Right atrium auricular region (tissue), 2 donors: ENCODE measurements at regions not wholly inside any gene's neighbourhood (a gene's known extent, or its start where the extent isn't known, plus 50 kb on each side); places are given as distances from the start of the nearest gene placed in this dataset.

Experiments used
- DNase-seq: peaks from one replicate; pipeline ENCODE4 v3.0.0-alpha.2; 2019; ENCODE audit warnings: low spot score
- H3K27ac ChIP-seq, 2 donors: fragments of 200-600 bp; sonication (generic); 1 replicate in 1 of 2; 2 replicates in 1 of 2; pipeline ENCODE4 v1.5.1; 2016 to 2019
- H3K27me3 ChIP-seq, 2 donors: fragments of 200-600 bp; sonication (generic); one replicate each; pipeline versions ENCODE4 v1.5.1 to v1.6.0; 2017 to 2019
- H3K36me3 ChIP-seq: fragments of 200-600 bp; sonication (generic); one replicate; pipeline ENCODE4 v1.5.1; 2016
- H3K4me1 ChIP-seq, 2 donors: fragments of 200-600 bp; sonication (generic); one replicate each; pipeline versions ENCODE4 v1.5.1 to v1.6.0; 2017 to 2019
- H3K4me3 ChIP-seq, 2 donors: fragments of 200-600 bp; sonication (generic); 1 replicate in 1 of 2; 2 replicates in 1 of 2; pipeline ENCODE4 v1.5.1; 2017 to 2019; ENCODE audit warnings: mild to moderate bottlenecking in 1 of 2, moderate library complexity in 1 of 2
- H3K9me3 ChIP-seq, 2 donors: fragments of 200-600 bp; sonication (generic); one replicate each; pipeline ENCODE4 v1.5.1; 2019
- TF ChIP-seq, protein P1 (sequence below), 2 donors: fragments of 200-600 bp; sonication (generic); IDR thresholded peaks; one replicate each; pipeline ENCODE4 v1.5.1; 2019; ENCODE audit warnings: antibody characterized with exemption in 2 of 2

DNA sequence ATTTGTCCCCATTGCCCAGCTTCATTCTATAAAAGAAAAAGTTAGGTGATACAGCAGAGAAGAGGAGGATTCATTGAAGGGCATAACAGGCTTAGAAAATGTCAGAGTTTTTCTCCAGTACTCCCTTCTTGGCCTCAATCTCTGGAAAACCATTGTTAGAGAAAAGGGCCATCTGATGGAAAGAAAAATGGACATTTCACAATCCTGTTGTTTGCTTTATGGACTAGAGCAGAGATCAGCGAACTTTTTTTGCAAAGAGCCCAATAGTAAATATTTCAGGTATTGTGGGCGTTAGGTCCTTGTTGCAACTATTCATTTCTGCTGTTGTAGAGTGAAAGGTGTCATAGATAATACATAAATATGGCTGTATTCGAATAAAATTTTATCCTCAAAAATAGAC lies 208.8 kb downstream of the TLE4 start:
- Histone ChIP-seq H3K36me3 (no peaks in the 10 kb centered on the region), H3K27ac (no peak overlapping the region), H3K4me1 (no peaks in the 10 kb centered on the region), H3K27me3 (no peaks in the 10 kb centered on the region), H3K4me3 (no peak overlapping the region), H3K9me3 (no peaks in the 10 kb centered on the region)
- DNase-seq: no peak
- TF ChIP-seq, protein P1, sequence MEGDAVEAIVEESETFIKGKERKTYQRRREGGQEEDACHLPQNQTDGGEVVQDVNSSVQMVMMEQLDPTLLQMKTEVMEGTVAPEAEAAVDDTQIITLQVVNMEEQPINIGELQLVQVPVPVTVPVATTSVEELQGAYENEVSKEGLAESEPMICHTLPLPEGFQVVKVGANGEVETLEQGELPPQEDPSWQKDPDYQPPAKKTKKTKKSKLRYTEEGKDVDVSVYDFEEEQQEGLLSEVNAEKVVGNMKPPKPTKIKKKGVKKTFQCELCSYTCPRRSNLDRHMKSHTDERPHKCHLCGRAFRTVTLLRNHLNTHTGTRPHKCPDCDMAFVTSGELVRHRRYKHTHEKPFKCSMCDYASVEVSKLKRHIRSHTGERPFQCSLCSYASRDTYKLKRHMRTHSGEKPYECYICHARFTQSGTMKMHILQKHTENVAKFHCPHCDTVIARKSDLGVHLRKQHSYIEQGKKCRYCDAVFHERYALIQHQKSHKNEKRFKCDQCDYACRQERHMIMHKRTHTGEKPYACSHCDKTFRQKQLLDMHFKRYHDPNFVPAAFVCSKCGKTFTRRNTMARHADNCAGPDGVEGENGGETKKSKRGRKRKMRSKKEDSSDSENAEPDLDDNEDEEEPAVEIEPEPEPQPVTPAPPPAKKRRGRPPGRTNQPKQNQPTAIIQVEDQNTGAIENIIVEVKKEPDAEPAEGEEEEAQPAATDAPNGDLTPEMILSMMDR (IDR thresholded peaks at IDR 0.05): no peak

DNA sequence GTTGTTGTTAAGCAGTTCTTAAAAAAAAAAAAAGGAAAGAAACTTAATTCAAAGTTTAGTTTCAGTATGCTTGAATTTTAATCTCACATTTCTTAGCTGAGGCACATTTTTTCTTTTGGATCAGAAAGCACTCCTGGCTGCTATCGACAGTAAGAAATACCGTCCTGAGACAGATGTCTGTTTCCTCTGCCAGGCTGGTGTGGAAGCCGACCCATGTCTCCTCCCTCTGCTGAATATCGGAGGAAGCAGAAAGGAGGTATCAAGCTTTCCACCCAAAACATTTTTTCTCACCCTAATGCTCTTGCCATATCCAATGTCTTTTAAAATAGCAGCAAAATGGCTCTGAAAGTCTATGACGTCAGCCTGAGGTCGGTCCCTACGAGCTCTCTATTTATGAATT lies 208.1 kb downstream of the TLE4 start:
- no peaks in the 10 kb centered on the region for H3K36me3 ChIP-seq
- no peak overlapping the region for H3K4me3 ChIP-seq
- no peak for DNase-seq
- TF ChIP-seq, protein P1 (IDR thresholded peaks at IDR 0.05): no peak
- no peaks in the 10 kb centered on the region for H3K27me3 ChIP-seq
- no peaks in the 10 kb centered on the region for H3K4me1 ChIP-seq
- H3K27ac ChIP-seq: no peak overlapping the region
- H3K9me3 ChIP-seq: no peaks in the 10 kb centered on the region

DNA sequence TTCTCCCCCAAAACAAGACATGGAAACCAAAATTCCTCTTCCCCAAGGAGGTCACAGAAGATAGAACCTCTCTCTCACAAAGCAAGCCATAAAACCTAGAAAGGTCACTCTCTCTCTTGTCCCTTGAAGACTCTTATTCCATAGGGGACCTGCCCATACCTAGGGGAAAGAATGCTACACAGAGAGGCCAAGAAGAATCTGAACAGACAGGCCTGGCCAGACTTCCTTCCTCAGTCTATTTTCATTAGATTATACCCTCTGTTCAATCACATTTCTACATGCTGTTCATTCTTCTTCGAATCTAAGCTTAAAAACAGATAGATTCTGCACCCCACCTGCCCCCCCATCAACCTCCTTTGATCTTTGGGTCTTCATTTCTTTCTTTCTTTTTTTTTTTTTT lies 206.8 kb downstream of the TLE4 start:
- no peaks in the 10 kb centered on the region for H3K4me1 ChIP-seq
- H3K27ac ChIP-seq: no peak overlapping the region
- no peaks in the 10 kb centered on the region for H3K9me3 ChIP-seq
- no peaks in the 10 kb centered on the region for H3K27me3 ChIP-seq
- H3K4me3 ChIP-seq: no peak overlapping the region
- no peaks in the 10 kb centered on the region for H3K36me3 ChIP-seq
- DNase-seq: no peak
- TF ChIP-seq, protein P1 (IDR thresholded peaks at IDR 0.05): no peak

DNA sequence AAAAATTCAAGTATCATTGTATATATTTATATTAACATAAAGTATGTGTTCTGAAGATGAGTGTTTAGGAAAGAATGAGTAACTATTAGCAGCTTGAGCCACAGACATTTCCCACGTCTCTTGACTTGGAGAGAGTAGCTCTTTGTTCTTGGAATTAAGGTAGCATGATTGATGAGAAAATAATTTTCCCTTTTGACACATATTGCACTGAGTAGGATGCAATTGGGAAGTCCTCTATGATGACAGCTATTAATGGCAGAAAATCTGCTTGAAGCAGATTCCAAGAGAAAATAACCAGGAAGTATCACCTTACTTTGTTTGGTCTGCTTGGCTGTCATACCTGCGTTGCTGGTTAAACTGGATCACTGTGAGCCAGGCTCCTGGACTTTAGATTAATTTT lies 204.8 kb downstream of the TLE4 start:
- Histone ChIP-seq H3K4me3 (no peak overlapping the region), H3K27me3 (no peaks in the 10 kb centered on the region), H3K4me1 (no peaks in the 10 kb centered on the region), H3K36me3 (no peaks in the 10 kb centered on the region), H3K27ac (no peak overlapping the region), H3K9me3 (no peaks in the 10 kb centered on the region)
- TF ChIP-seq, protein P1 (IDR thresholded peaks at IDR 0.05): no peak
- no peak for DNase-seq
